ENCODE measurements at regions not wholly inside any gene's neighbourhood (a gene's known extent, or its start where the extent isn't known, plus 50 kb on each side); places are given as distances from the start of the nearest gene placed in this dataset.

DNA sequence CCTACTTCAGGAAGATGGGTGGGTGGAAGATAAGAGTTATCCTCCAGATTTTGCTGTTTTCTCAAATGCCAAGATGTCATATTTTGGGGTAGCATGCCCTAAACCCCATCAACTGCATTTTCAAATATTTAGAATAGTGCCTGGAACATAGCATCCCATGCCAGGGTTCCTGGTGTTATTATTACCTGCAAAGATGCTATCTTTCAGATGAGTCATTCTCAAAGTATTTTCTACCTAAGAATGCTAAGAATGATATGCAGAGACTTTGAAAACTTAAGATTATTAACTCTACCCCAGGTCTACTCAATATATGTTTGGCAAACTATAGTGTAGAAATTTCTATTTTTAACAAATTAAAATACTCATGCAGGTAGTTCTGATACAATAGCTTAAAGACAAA, 934.3 kb upstream of the SLIT2 start:
- TF ChIP-seq POLR2AphosphoS5 (IDR thresholded peaks at IDR 0.05) = no peak
- TF ChIP-seq, protein P1, sequence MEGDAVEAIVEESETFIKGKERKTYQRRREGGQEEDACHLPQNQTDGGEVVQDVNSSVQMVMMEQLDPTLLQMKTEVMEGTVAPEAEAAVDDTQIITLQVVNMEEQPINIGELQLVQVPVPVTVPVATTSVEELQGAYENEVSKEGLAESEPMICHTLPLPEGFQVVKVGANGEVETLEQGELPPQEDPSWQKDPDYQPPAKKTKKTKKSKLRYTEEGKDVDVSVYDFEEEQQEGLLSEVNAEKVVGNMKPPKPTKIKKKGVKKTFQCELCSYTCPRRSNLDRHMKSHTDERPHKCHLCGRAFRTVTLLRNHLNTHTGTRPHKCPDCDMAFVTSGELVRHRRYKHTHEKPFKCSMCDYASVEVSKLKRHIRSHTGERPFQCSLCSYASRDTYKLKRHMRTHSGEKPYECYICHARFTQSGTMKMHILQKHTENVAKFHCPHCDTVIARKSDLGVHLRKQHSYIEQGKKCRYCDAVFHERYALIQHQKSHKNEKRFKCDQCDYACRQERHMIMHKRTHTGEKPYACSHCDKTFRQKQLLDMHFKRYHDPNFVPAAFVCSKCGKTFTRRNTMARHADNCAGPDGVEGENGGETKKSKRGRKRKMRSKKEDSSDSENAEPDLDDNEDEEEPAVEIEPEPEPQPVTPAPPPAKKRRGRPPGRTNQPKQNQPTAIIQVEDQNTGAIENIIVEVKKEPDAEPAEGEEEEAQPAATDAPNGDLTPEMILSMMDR (IDR thresholded peaks at IDR 0.05) = no peak

Data from sigmoid colon (tissue), 4 donors.